ENCODE measurements at regions not wholly inside any gene's neighbourhood (a gene's known extent, or its start where the extent isn't known, plus 50 kb on each side); places are given as distances from the start of the nearest gene placed in this dataset.

GRCh38 chr20:52410182-52410647 lies 218.6 kb upstream of the ZFP64 start:
- no peak for TF ChIP-seq CTCF (IDR thresholded peaks at IDR 0.05; ENCODE audit: borderline replicate concordance, control extremely low read depth, extremely low read depth, insufficient read depth, missing control alignments)
- in situ Hi-C loops (cut with MboI; ENCODE audit: low sequenced_read_pairs, unreplicated experiment), result no loop called here
- DNase-seq (ENCODE audit: low spot score), result no peak

- DNase-seq (ENCODE audit: low spot score), result no peak
- in situ Hi-C loops (cut with MboI; ENCODE audit: low sequenced_read_pairs, unreplicated experiment), result no loop called here
- no peak for TF ChIP-seq CTCF (IDR thresholded peaks at IDR 0.05; ENCODE audit: borderline replicate concordance, control extremely low read depth, extremely low read depth, insufficient read depth, missing control alignments)
Observed at GRCh38 chr20:52405986-52406385, 214.4 kb upstream of the ZFP64 start.

GRCh38 chr20:52405417-52405816 lies 213.8 kb upstream of the ZFP64 start:
- in situ Hi-C loops (cut with MboI; ENCODE audit: low sequenced_read_pairs, unreplicated experiment), result no loop called here
- TF ChIP-seq CTCF (IDR thresholded peaks at IDR 0.05; ENCODE audit: borderline replicate concordance, control extremely low read depth, extremely low read depth, insufficient read depth, missing control alignments), result no peak
- DNase-seq (ENCODE audit: low spot score), result no peak

GRCh38 chr20:52404671-52405070 lies 213.1 kb upstream of the ZFP64 start:
- no peak for TF ChIP-seq CTCF (IDR thresholded peaks at IDR 0.05; ENCODE audit: borderline replicate concordance, control extremely low read depth, extremely low read depth, insufficient read depth, missing control alignments)
- in situ Hi-C loops (cut with MboI; ENCODE audit: low sequenced_read_pairs, unreplicated experiment), result no loop called here
- no peak for DNase-seq (ENCODE audit: low spot score)

GRCh38 chr20:52402950-52403349 lies 211.4 kb upstream of the ZFP64 start:
- in situ Hi-C loops (cut with MboI; ENCODE audit: low sequenced_read_pairs, unreplicated experiment), result no loop called here
- no peak for DNase-seq (ENCODE audit: low spot score)
- TF ChIP-seq CTCF (IDR thresholded peaks at IDR 0.05; ENCODE audit: borderline replicate concordance, control extremely low read depth, extremely low read depth, insufficient read depth, missing control alignments), result no peak

- no peak for TF ChIP-seq CTCF (IDR thresholded peaks at IDR 0.05; ENCODE audit: borderline replicate concordance, control extremely low read depth, extremely low read depth, insufficient read depth, missing control alignments)
- in situ Hi-C loops (cut with MboI; ENCODE audit: low sequenced_read_pairs, unreplicated experiment), result no loop called here
- no peak for DNase-seq (ENCODE audit: low spot score)
Observed at GRCh38 chr20:52402514-52402913, 210.9 kb upstream of the ZFP64 start.

GRCh38 chr20:52401431-52401830 lies 209.9 kb upstream of the ZFP64 start:
- no peak for TF ChIP-seq CTCF (IDR thresholded peaks at IDR 0.05; ENCODE audit: borderline replicate concordance, control extremely low read depth, extremely low read depth, insufficient read depth, missing control alignments)
- DNase-seq (ENCODE audit: low spot score), result no peak
- in situ Hi-C loops (cut with MboI; ENCODE audit: low sequenced_read_pairs, unreplicated experiment), result no loop called here

All from GM13976 (cell line).